Progenitor cell of endocrine pancreas (in vitro differentiated cells): ENCODE measurements at regions not wholly inside any gene's neighbourhood (a gene's known extent, or its start where the extent isn't known, plus 50 kb on each side); places are given as distances from the start of the nearest gene placed in this dataset.

Experiments
- DNase-seq: peaks from one replicate; pipeline ENCODE4 v3.0.0; 2021; ENCODE audit warnings: low spot score; ENCODE audit not compliant: unreplicated experiment
- H3K27ac Mint-ChIP-seq: 2 replicates; pipeline ENCODE4 v1.8.0; 2021; ENCODE audit warnings: mild to moderate bottlenecking, moderate library complexity, mixed read lengths
- H3K27me3 Mint-ChIP-seq: 2 replicates; pipeline ENCODE4 v1.8.0; 2021; ENCODE audit warnings: mixed read lengths
- H3K36me3 Mint-ChIP-seq: 2 replicates; pipeline ENCODE4 v1.8.0; 2022; ENCODE audit warnings: mixed read lengths; ENCODE audit not compliant: insufficient read depth
- H3K4me1 Mint-ChIP-seq: 2 replicates; pipeline ENCODE4 v1.8.0; 2021; ENCODE audit warnings: low read depth, mixed read lengths
- H3K4me3 Mint-ChIP-seq: 2 replicates; pipeline ENCODE4 v1.8.0; 2021; ENCODE audit warnings: low read depth, mild to moderate bottlenecking, moderate library complexity, mixed read lengths
- H3K9me3 Mint-ChIP-seq: 2 replicates; pipeline ENCODE4 v1.8.0; 2021; ENCODE audit warnings: low read depth, mixed read lengths
- CTCF ChIP-seq: fragments of 200-600 bp; sonication (generic); IDR thresholded peaks from one replicate; pipeline ENCODE4 v1.5.0; 2021; ENCODE audit warnings: antibody characterized with exemption, mild to moderate bottlenecking; ENCODE audit not compliant: unreplicated experiment

- no peaks in the 10 kb centered on the region for H3K27me3 Mint-ChIP-seq
- no peaks in the 10 kb centered on the region for H3K36me3 Mint-ChIP-seq
- TF ChIP-seq CTCF: no peak
- no peak for DNase-seq
- no peak overlapping the region for H3K27ac Mint-ChIP-seq
- no peak overlapping the region for H3K4me3 Mint-ChIP-seq
- no peaks in the 10 kb centered on the region for H3K9me3 Mint-ChIP-seq
- H3K4me1 Mint-ChIP-seq: no peaks in the 10 kb centered on the region
Observed at GRCh38 chr5:15209053-15209762, 290.8 kb upstream of the FBXL7 start.

- no peak for TF ChIP-seq CTCF
- H3K27ac Mint-ChIP-seq: no peak overlapping the region
- DNase-seq: no peak
- H3K4me3 Mint-ChIP-seq: no peak overlapping the region
- no peaks in the 10 kb centered on the region for H3K4me1 Mint-ChIP-seq
- no peaks in the 10 kb centered on the region for H3K9me3 Mint-ChIP-seq
- H3K27me3 Mint-ChIP-seq: no peaks in the 10 kb centered on the region
- H3K36me3 Mint-ChIP-seq: no peaks in the 10 kb centered on the region
Observed at GRCh38 chr5:15206133-15206532, 293.8 kb upstream of the FBXL7 start.

GRCh38 chr5:15203376-15203775 lies 296.6 kb upstream of the FBXL7 start:
- Mint-ChIP-seq H3K27ac (no peak overlapping the region), H3K27me3 (no peaks in the 10 kb centered on the region), H3K36me3 (no peaks in the 10 kb centered on the region), H3K4me3 (no peak overlapping the region), H3K4me1 (no peaks in the 10 kb centered on the region), H3K9me3 (no peaks in the 10 kb centered on the region)
- DNase-seq: no peak
- no peak for TF ChIP-seq CTCF

GRCh38 chr5:15191012-15191411 lies 309.0 kb upstream of the FBXL7 start:
- Mint-ChIP-seq H3K36me3 (no peaks in the 10 kb centered on the region), H3K27me3 (no peaks in the 10 kb centered on the region), H3K9me3 (peaks cover 4% of the 10 kb centered on the region), H3K4me1 (no peaks in the 10 kb centered on the region), H3K4me3 (no peak overlapping the region), H3K27ac (no peak overlapping the region)
- DNase-seq: no peak
- TF ChIP-seq CTCF: no peak

GRCh38 chr5:15183520-15183919 lies 311.9 kb upstream of the ANKH start:
- H3K27me3 Mint-ChIP-seq: peaks cover 3% of the 10 kb centered on the region
- peak; percentile 30 for TF ChIP-seq CTCF
- H3K4me1 Mint-ChIP-seq: peaks cover 6% of the 10 kb centered on the region
- no peaks in the 10 kb centered on the region for H3K36me3 Mint-ChIP-seq
- H3K4me3 Mint-ChIP-seq: no peak overlapping the region
- no peak for DNase-seq
- no peak overlapping the region for H3K27ac Mint-ChIP-seq
- no peaks in the 10 kb centered on the region for H3K9me3 Mint-ChIP-seq
